Mucosa of rectum (tissue), 2 donors: ENCODE measurements at regions not wholly inside any gene's neighbourhood (a gene's known extent, or its start where the extent isn't known, plus 50 kb on each side); places are given as distances from the start of the nearest gene placed in this dataset.
"Not testable (repeated sequence)": the region's sequence is repeated elsewhere in the genome, so short reads cannot be mapped to it uniquely, and the experiment has no call there.

Experiments
- H3K27ac ChIP-seq, 2 donors: one replicate each; pipeline ENCODE4 v1.7.0; 2013; ENCODE audit warnings: inconsistent platforms in 2 of 2, low read depth in 2 of 2, low read length in 2 of 2
- H3K27me3 ChIP-seq, 2 donors: one replicate each; pipeline ENCODE4 v1.7.0; 2013; ENCODE audit warnings: low read length in 2 of 2; ENCODE audit not compliant: control insufficient read depth in 2 of 2, insufficient read depth in 2 of 2
- H3K36me3 ChIP-seq, 2 donors: one replicate each; pipeline ENCODE4 v1.7.0; 2013; ENCODE audit warnings: low read length in 2 of 2; ENCODE audit not compliant: control insufficient read depth in 2 of 2, insufficient read depth in 2 of 2
- H3K4me1 ChIP-seq, 2 donors: one replicate each; pipeline ENCODE4 v1.7.0; 2013; ENCODE audit warnings: low read length in 2 of 2, mild to moderate bottlenecking in 1 of 2; ENCODE audit not compliant: control insufficient read depth in 2 of 2, insufficient read depth in 2 of 2
- H3K4me3 ChIP-seq, 2 donors: one replicate each; pipeline ENCODE4 v1.7.0; 2013; ENCODE audit warnings: low read length in 2 of 2
- H3K9ac ChIP-seq, 2 donors: one replicate each; pipeline ENCODE4 v1.7.0; 2013; ENCODE audit warnings: low read length in 2 of 2, low read depth in 1 of 2, mild to moderate bottlenecking in 1 of 2
- H3K9me3 ChIP-seq, 2 donors: one replicate each; pipeline ENCODE4 v1.7.0; 2013; ENCODE audit warnings: low read length in 2 of 2; ENCODE audit not compliant: control insufficient read depth in 2 of 2
- donor health status: healthy.
- donor health status: Normal muscosa, but diverticular disease.

GRCh38 chr18:14342170-14342569 is 201.2 kb downstream of the POTEC start:
- H3K27me3 ChIP-seq, H3K4me3 ChIP-seq, H3K4me1 ChIP-seq, H3K9me3 ChIP-seq, H3K36me3 ChIP-seq, H3K9ac ChIP-seq, H3K27ac ChIP-seq: not testable (repeated sequence)

GRCh38 chr18:14336017-14336416 is 203.8 kb upstream of the ZNF519 start:
- H3K36me3 ChIP-seq, H3K9ac ChIP-seq, H3K27me3 ChIP-seq, H3K4me3 ChIP-seq, H3K27ac ChIP-seq, H3K9me3 ChIP-seq, H3K4me1 ChIP-seq: not testable (repeated sequence)

- not testable (repeated sequence) for H3K4me3 ChIP-seq, H3K9ac ChIP-seq, H3K36me3 ChIP-seq, H3K27me3 ChIP-seq, H3K4me1 ChIP-seq, H3K9me3 ChIP-seq, H3K27ac ChIP-seq
Measured at GRCh38 chr18:14321217-14321616, 189.0 kb upstream of the ZNF519 start.

- H3K9ac ChIP-seq, H3K4me3 ChIP-seq, H3K27me3 ChIP-seq, H3K9me3 ChIP-seq, H3K36me3 ChIP-seq, H3K4me1 ChIP-seq, H3K27ac ChIP-seq: not testable (repeated sequence)
Measured at GRCh38 chr18:14301255-14301654, 169.0 kb upstream of the ZNF519 start.

- H3K36me3 ChIP-seq, H3K4me3 ChIP-seq, H3K27ac ChIP-seq, H3K27me3 ChIP-seq, H3K9ac ChIP-seq, H3K9me3 ChIP-seq, H3K4me1 ChIP-seq: not testable (repeated sequence)
Measured at GRCh38 chr18:14295081-14295480, 162.8 kb upstream of the ZNF519 start.

GRCh38 chr18:14285053-14285452 is 152.8 kb upstream of the ZNF519 start:
- Histone ChIP-seq H3K27me3 (no peaks in the 10 kb centered on the region), H3K27ac (no peak overlapping the region), H3K9ac (no peak overlapping the region)

GRCh38 chr18:14275391-14275790 is 143.2 kb upstream of the ZNF519 start:
- H3K36me3 ChIP-seq, H3K9ac ChIP-seq, H3K9me3 ChIP-seq: not testable (repeated sequence)

More at GRCh38 chr18:14285053-14285452, 152.8 kb upstream of the ZNF519 start:
- Histone ChIP-seq H3K4me3 (no peak overlapping the region), H3K9me3 (no peaks in the 10 kb centered on the region), H3K36me3 (no peaks in the 10 kb centered on the region), H3K4me1 (no peaks in the 10 kb centered on the region)

GRCh38 chr18:14265637-14266410 is 133.6 kb upstream of the ZNF519 start:
- H3K27ac ChIP-seq, H3K36me3 ChIP-seq, H3K9me3 ChIP-seq, H3K4me1 ChIP-seq, H3K4me3 ChIP-seq, H3K9ac ChIP-seq, H3K27me3 ChIP-seq: not testable (repeated sequence)

More at GRCh38 chr18:14275391-14275790, 143.2 kb upstream of the ZNF519 start:
- not testable (repeated sequence) for H3K27me3 ChIP-seq, H3K4me3 ChIP-seq, H3K4me1 ChIP-seq, H3K27ac ChIP-seq

- H3K9ac ChIP-seq, H3K4me1 ChIP-seq: not testable (repeated sequence)
Measured at GRCh38 chr18:14262786-14263185, 130.6 kb upstream of the ZNF519 start.

GRCh38 chr18:14250084-14250677 is 117.9 kb upstream of the ZNF519 start:
- H3K27ac ChIP-seq, H3K36me3 ChIP-seq, H3K9ac ChIP-seq, H3K4me3 ChIP-seq, H3K9me3 ChIP-seq, H3K4me1 ChIP-seq, H3K27me3 ChIP-seq: not testable (repeated sequence)

More at GRCh38 chr18:14262786-14263185, 130.6 kb upstream of the ZNF519 start:
- not testable (repeated sequence) for H3K27ac ChIP-seq, H3K9me3 ChIP-seq, H3K27me3 ChIP-seq, H3K36me3 ChIP-seq, H3K4me3 ChIP-seq
